ENCODE measurements at regions not wholly inside any gene's neighbourhood (a gene's known extent, or its start where the extent isn't known, plus 50 kb on each side); places are given as distances from the start of the nearest gene placed in this dataset.

- TF ChIP-seq EGR1 (IDR thresholded peaks at IDR 0.05), result no peak
- TF ChIP-seq MAX (IDR thresholded peaks at IDR 0.05), result no peak
- TF ChIP-seq FOXM1 (IDR thresholded peaks at IDR 0.05; ENCODE audit: borderline replicate concordance, low read depth), result no peak
- TF ChIP-seq USF1 (IDR thresholded peaks at IDR 0.05), result no peak
- TF ChIP-seq TCF12 (IDR thresholded peaks at IDR 0.05; ENCODE audit: low read depth), result no peak
- TF ChIP-seq EP300 (IDR thresholded peaks at IDR 0.05; ENCODE audit: borderline replicate concordance), result no peak
- TF ChIP-seq YY1 (IDR thresholded peaks at IDR 0.05; ENCODE audit: low read depth), result no peak
- TF ChIP-seq RAD21 (IDR thresholded peaks at IDR 0.05; ENCODE audit: low read depth), result no peak
- no peak for TF ChIP-seq ZBTB7A (IDR thresholded peaks at IDR 0.05; ENCODE audit: low read depth)
- no peak for TF ChIP-seq CREB1 (IDR thresholded peaks at IDR 0.05; ENCODE audit: low read depth)
- no peak for TF ChIP-seq CEBPB (IDR thresholded peaks at IDR 0.05)
- no peak for TF ChIP-seq NFIC (IDR thresholded peaks at IDR 0.05)
- no peak for TF ChIP-seq REST (IDR thresholded peaks at IDR 0.05; ENCODE audit: low read depth)
- no peak for TF ChIP-seq TAF1 (IDR thresholded peaks at IDR 0.05; ENCODE audit: low read depth)
- no peak for TF ChIP-seq TEAD4 (IDR thresholded peaks at IDR 0.05)
These were observed 67.8 kb downstream of the RTP5 start for GRCh38 chr2:241937297-241937696.

- TF ChIP-seq REST (IDR thresholded peaks at IDR 0.05; ENCODE audit: low read depth) (no peak), TEAD4 (IDR thresholded peaks at IDR 0.05) (no peak), NFIC (IDR thresholded peaks at IDR 0.05) (no peak), CREB1 (IDR thresholded peaks at IDR 0.05; ENCODE audit: low read depth) (no peak), USF1 (IDR thresholded peaks at IDR 0.05) (no peak), FOXM1 (IDR thresholded peaks at IDR 0.05; ENCODE audit: borderline replicate concordance, low read depth) (no peak), YY1 (IDR thresholded peaks at IDR 0.05; ENCODE audit: low read depth) (no peak), EP300 (IDR thresholded peaks at IDR 0.05; ENCODE audit: borderline replicate concordance) (no peak)
These were observed 70.0 kb downstream of the RTP5 start for GRCh38 chr2:241939541-241939940.

- TF ChIP-seq RAD21 (IDR thresholded peaks at IDR 0.05; ENCODE audit: low read depth) (peak; percentile 42), CEBPB (IDR thresholded peaks at IDR 0.05) (no peak)
These were observed 70.8 kb downstream of the RTP5 start for GRCh38 chr2:241940329-241940728.

- TF ChIP-seq USF1 (IDR thresholded peaks at IDR 0.05) (0 out of 2 replicates have a peak, but pooled peaks have one; percentile 6), EP300 (IDR thresholded peaks at IDR 0.05; ENCODE audit: borderline replicate concordance) (no peak)
These were observed 72.3 kb downstream of the RTP5 start for GRCh38 chr2:241941691-241942301.

GRCh38 chr2:241942416-241943208 lies 73.1 kb downstream of the RTP5 start:
- no peak for TF ChIP-seq USF1 (IDR thresholded peaks at IDR 0.05)
- no peak for TF ChIP-seq YY1 (IDR thresholded peaks at IDR 0.05; ENCODE audit: low read depth)
- no peak for TF ChIP-seq TAF1 (IDR thresholded peaks at IDR 0.05; ENCODE audit: low read depth)
- no peak for TF ChIP-seq CEBPB (IDR thresholded peaks at IDR 0.05)
- TF ChIP-seq EP300 (IDR thresholded peaks at IDR 0.05; ENCODE audit: borderline replicate concordance), result no peak
- TF ChIP-seq MAX (IDR thresholded peaks at IDR 0.05), result no peak
- TF ChIP-seq REST (IDR thresholded peaks at IDR 0.05; ENCODE audit: low read depth), result no peak
- TF ChIP-seq TEAD4 (IDR thresholded peaks at IDR 0.05), result no peak
- TF ChIP-seq RAD21 (IDR thresholded peaks at IDR 0.05; ENCODE audit: low read depth), result no peak

Data from Ishikawa (cell line).